T-cell (primary cell): ENCODE measurements at regions not wholly inside any gene's neighbourhood (a gene's known extent, or its start where the extent isn't known, plus 50 kb on each side); places are given as distances from the start of the nearest gene placed in this dataset.

ENCODE experiments used
- ATAC-seq, 4 experiments: fragments of 200-7000 bp in 3 of 4; fragments of 150-1000 bp in 1 of 4; cut with Tn5 transposase; replicated peaks in 1 of 4; 1 replicate in 3 of 4; 2 replicates in 1 of 4; pipeline ENCODE4 v1.10.0; 2021; ENCODE audit warnings: moderate library complexity in 3 of 4, mild to moderate bottlenecking in 2 of 4, moderate number of reproducible peaks in 1 of 4
- CTCF ChIA-PET, 2 donors: fragments of 300-600 bp; sonication (Branson Sonifier 250); formaldehyde crosslinking; loops; one replicate each; lab custom pipeline; 2022; ENCODE audit warnings: antibody characterized with exemption in 2 of 2; lab: Charles Lee
- POLR2A ChIA-PET, 2 donors: fragments of 300-600 bp; sonication (Branson Sonifier 250); formaldehyde crosslinking; loops; one replicate each; lab custom pipeline; 2022; ENCODE audit warnings: antibody characterized with exemption in 2 of 2; lab: Charles Lee
- DNase-seq, 35 experiments: peaks; one replicate each; pipeline versions ENCODE4 v3.0.0 to v3.0.0-alpha.2; 2013 to 2023
- H3K27ac ChIP-seq: one replicate; pipeline ENCODE4 v1.5.1; 2013; ENCODE audit warnings: low read length
- H3K27me3 ChIP-seq, 2 experiments: replicated peaks in 1 of 2; 1 replicate in 1 of 2; 2 replicates in 1 of 2; pipeline versions ENCODE4 v1.6.1 to v1.7.0; 2013; ENCODE audit warnings: low read length in 1 of 2, mixed read lengths in 1 of 2; ENCODE audit not compliant: control insufficient read depth in 2 of 2, insufficient read depth in 2 of 2; ENCODE audit errors: extremely low read depth in 1 of 2
- H3K36me3 ChIP-seq, 2 donors: 1 replicate in 1 of 2; 2 replicates in 1 of 2; pipeline versions ENCODE4 v1.6.1 to v1.7.0; 2013; ENCODE audit warnings: low read length in 1 of 2; ENCODE audit not compliant: control insufficient read depth in 2 of 2, insufficient read depth in 1 of 2; ENCODE audit errors: extremely low read depth in 1 of 2
- H3K4me1 ChIP-seq, 2 experiments: 1 replicate in 1 of 2; 2 replicates in 1 of 2; pipeline versions ENCODE4 v1.6.1 to v1.7.0; 2013; ENCODE audit warnings: low read length in 2 of 2, mixed read lengths in 1 of 2; ENCODE audit not compliant: insufficient read depth in 2 of 2, control insufficient read depth in 1 of 2; ENCODE audit errors: extremely low read depth in 1 of 2
- H3K4me3 ChIP-seq, 2 donors: 1 replicate in 1 of 2; 2 replicates in 1 of 2; pipeline versions ENCODE4 v1.5.1 to v1.7.0; 2013; ENCODE audit warnings: mild to moderate bottlenecking in 2 of 2, low read length in 1 of 2, moderate library complexity in 1 of 2; ENCODE audit not compliant: control insufficient read depth in 1 of 2; ENCODE audit errors: extremely low read depth in 1 of 2
- H3K9me3 ChIP-seq: 2 replicates; pipeline ENCODE4 v1.7.0; 2013
- H3K27ac Mint-ChIP-seq, 2 donors: one replicate each; pipeline ENCODE4 v1.8.0; 2020 to 2021; ENCODE audit warnings: mild to moderate bottlenecking in 2 of 2, mixed read lengths in 2 of 2
- H3K27me3 Mint-ChIP-seq, 2 donors: one replicate each; pipeline ENCODE4 v1.8.0; 2021 to 2022; ENCODE audit warnings: mixed read lengths in 2 of 2
- H3K36me3 Mint-ChIP-seq: one replicate; pipeline ENCODE4 v1.8.0; 2021; ENCODE audit warnings: mixed read lengths
- H3K4me1 Mint-ChIP-seq, 3 donors: one replicate each; pipeline ENCODE4 v1.8.0; 2020 to 2022; ENCODE audit warnings: mixed read lengths in 3 of 3, mild to moderate bottlenecking in 1 of 3
- H3K4me3 Mint-ChIP-seq, 3 donors: one replicate each; pipeline ENCODE4 v1.8.0; 2020 to 2022; ENCODE audit warnings: mild to moderate bottlenecking in 3 of 3, mixed read lengths in 3 of 3, moderate library complexity in 3 of 3
- H3K9me3 Mint-ChIP-seq, 3 donors: one replicate each; pipeline ENCODE4 v1.8.0; 2020 to 2022; ENCODE audit warnings: mixed read lengths in 3 of 3
- WGBS: methylation state at CpG from one replicate; pipeline ENCODE4 v1.1.5; 2013; ENCODE audit warnings: missing lambda C conversion rate; ENCODE audit not compliant: insufficient coverage; 5-methylcytosine and 5-hydroxymethylcytosine counted together

DNA sequence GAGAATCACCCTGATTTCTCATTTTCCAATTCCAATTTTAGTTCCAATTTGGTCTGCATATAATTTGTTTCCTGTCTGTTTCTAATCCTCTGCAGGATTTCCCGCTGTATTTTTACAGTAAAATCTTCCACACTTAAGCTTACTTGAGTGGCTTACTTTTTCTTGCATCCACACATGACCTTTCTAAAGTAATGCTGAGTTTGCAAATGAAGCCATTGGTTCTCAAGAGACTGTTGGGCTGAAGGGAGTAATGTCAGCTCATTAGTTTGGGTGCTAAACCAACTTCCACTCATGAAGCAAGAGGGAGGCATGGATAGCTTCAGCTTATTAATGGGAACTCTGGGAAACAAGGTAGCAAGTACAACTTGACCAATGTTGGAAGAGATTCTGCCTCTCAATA lies 146.4 kb downstream of the SNX10 start:
- H3K27ac ChIP-seq, result no peak overlapping the region
- Mint-ChIP-seq H3K27ac (no peak overlapping the region), H3K27me3 (peaks cover 11 to 15% of the 10 kb centered on the region in 2 donors), H3K9me3 (no peaks in the 10 kb centered on the region), H3K36me3 (no peaks in the 10 kb centered on the region), H3K4me1 (no peaks in the 10 kb centered on the region), H3K4me3 (no peak overlapping the region)
- H3K36me3 ChIP-seq, result no peaks in the 10 kb centered on the region
- WGBS, result no CpG with 5 or more reads among the region's 1 CpG
- no peak for ATAC-seq
- H3K4me1 ChIP-seq, result no peaks in the 10 kb centered on the region
- H3K27me3 ChIP-seq, result peaks cover 0 to 4% of the 10 kb centered on the region in 2 experiments
- H3K9me3 ChIP-seq, result no peaks in the 10 kb centered on the region
- ChIA-PET POLR2A (no interaction called here), CTCF (interaction anchor here in 1 of 2 donors (0.5 kb wide), 1 partner anchor 206 kb away, joined by 6 read pairs; no protein-coding TSS in a partner anchor)
- no peak for DNase-seq
- H3K4me3 ChIP-seq, result no peak overlapping the region

DNA sequence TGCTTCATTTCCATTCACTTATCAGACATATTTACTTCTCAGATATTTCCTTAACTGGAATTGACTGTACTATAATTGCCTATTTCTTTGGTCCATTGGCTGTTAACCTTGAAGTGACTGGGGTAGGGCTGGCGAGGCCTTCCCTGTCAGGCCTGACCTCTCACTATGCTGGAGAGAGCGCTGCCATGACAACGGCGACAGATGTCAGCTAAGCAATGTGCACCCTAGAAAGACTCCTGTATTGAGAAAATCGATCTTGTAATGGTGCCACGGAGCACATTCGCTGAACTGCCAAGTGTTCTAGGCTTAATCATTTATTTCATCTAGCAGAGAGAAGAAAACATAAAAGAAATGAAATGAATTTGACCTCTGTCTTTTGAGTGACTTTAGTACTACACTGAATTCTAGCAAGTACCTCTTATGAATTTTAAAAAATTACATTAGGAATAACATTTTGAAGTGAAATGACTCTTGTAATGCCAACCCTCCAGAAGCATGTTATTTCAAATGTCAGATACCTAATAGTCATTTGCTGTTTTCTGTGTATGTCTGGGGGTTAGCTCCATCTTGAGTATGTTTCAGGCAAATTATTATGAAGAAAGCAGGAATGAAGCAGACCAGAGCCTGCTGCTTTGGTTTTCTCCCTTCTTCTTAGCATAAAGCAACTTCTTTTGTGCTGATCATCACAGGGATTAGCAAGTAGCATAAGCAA lies 148.0 kb downstream of the SNX10 start:
- no peaks in the 10 kb centered on the region for H3K4me1 ChIP-seq
- no peak overlapping the region for H3K27ac Mint-ChIP-seq
- no peak overlapping the region for H3K4me3 Mint-ChIP-seq
- H3K9me3 ChIP-seq, result no peaks in the 10 kb centered on the region
- H3K27me3 Mint-ChIP-seq, result peaks cover 9% of the 10 kb centered on the region in 2 donors
- H3K36me3 ChIP-seq, result no peaks in the 10 kb centered on the region
- POLR2A ChIA-PET, result no interaction called here
- ATAC-seq, result no peak
- no peak for DNase-seq
- no peaks in the 10 kb centered on the region for H3K4me1 Mint-ChIP-seq
- H3K36me3 Mint-ChIP-seq, result no peaks in the 10 kb centered on the region
- CTCF ChIA-PET, result interaction anchor here in 1 of 2 donors (1.0 kb wide), 1 partner anchor 56 kb away, joined by 3 read pairs; no protein-coding TSS in a partner anchor
- 98% methylated on average over 6 of the region's 7 CpGs for WGBS
- no peak overlapping the region for H3K4me3 ChIP-seq
- no peaks in the 10 kb centered on the region for H3K9me3 Mint-ChIP-seq
- no peak overlapping the region for H3K27ac ChIP-seq
- H3K27me3 ChIP-seq, result peaks cover 0 to 8% of the 10 kb centered on the region in 2 experiments

DNA sequence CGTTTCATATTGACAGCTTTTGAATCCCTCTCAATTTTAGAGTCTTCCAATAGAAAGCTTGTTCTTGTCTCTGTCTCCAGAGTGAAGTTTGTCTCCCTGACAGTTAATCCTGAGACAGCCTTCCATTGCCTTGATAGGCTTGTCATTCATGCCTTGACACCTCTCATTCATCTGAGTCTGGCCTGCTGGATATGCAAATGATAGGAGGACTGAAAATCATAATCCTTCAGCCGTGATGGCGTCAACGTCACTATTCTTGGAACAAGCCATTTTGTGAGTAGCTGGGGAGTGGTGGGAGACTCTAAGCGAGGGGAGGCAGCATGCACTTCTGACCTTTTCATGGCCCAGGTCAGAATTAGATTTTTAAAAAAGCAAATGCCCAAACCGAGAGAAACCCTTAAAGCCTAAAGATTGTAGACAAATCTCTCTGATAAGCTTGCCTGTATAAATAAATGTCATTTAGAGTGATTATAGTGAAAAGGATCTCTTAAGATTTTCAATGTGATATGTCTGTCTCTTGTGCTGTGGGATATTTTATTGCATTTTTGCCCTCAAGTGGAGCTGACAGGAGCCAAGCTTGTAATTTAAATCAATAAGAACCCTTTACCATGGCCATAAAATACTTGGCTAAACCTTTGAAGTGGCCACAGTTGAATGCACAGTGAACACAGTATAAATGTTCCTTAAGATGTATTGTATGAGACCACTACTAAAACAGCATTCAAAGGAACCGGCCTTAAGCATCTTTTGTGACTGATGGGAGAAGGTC lies 148.8 kb downstream of the SNX10 start:
- no peak overlapping the region for H3K27ac ChIP-seq
- no peaks in the 10 kb centered on the region for H3K9me3 Mint-ChIP-seq
- H3K36me3 Mint-ChIP-seq, result no peaks in the 10 kb centered on the region
- CTCF ChIA-PET, result no interaction called here
- 79% methylated on average over 4 of the region's 7 CpGs for WGBS
- H3K36me3 ChIP-seq, result no peaks in the 10 kb centered on the region
- no peaks in the 10 kb centered on the region for H3K4me1 Mint-ChIP-seq
- DNase-seq (no peak), ATAC-seq (no peak)
- H3K4me3 Mint-ChIP-seq, result no peak overlapping the region
- POLR2A ChIA-PET, result no interaction called here
- H3K27me3 Mint-ChIP-seq, result peaks cover 9% of the 10 kb centered on the region in 2 donors
- no peak overlapping the region for H3K27ac Mint-ChIP-seq
- H3K4me1 ChIP-seq, result no peaks in the 10 kb centered on the region
- H3K4me3 ChIP-seq, result no peak overlapping the region
- no peaks in the 10 kb centered on the region for H3K9me3 ChIP-seq
- peaks cover 0 to 8% of the 10 kb centered on the region in 2 experiments for H3K27me3 ChIP-seq

DNA sequence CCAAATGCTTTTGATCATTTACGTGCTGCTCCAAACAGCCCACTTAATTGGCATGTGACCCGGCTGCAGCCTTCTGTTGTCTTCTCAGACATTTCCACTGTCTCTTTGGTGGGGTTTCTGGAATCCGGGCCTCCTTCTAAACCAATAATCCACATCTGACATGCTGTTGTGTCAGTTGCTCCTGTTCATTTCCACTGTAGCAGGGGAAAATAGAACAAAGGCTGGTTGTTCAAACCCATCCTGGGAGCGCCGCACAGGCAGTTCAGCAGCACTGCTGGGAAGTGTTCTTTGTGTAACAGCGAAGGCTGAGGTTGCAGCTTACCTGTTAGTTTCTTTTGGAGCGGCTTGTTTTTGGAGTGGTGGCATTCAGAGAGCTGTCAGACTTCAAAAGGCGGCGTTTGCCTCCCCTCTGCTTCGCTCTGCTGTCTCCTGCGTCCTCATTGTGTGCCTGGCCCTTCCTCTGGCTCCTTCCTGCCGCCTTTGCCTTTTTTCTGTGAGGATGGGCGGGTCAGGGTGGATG lies 149.4 kb downstream of the SNX10 start:
- Mint-ChIP-seq H3K36me3 (no peaks in the 10 kb centered on the region), H3K4me1 (no peaks in the 10 kb centered on the region), H3K27me3 (peaks cover 9% of the 10 kb centered on the region in 2 donors), H3K4me3 (no peak overlapping the region), H3K27ac (no peak overlapping the region), H3K9me3 (no peaks in the 10 kb centered on the region)
- Histone ChIP-seq H3K9me3 (no peaks in the 10 kb centered on the region), H3K27me3 (peaks cover 0 to 8% of the 10 kb centered on the region in 2 experiments), H3K4me1 (no peaks in the 10 kb centered on the region), H3K36me3 (no peaks in the 10 kb centered on the region), H3K4me3 (no peak overlapping the region), H3K27ac (no peak overlapping the region)
- WGBS, result 92% methylated on average over 6 of the region's 13 CpGs
- ChIA-PET POLR2A (no interaction called here), CTCF (no interaction called here)
- ATAC-seq (no peak), DNase-seq (no peak)

DNA sequence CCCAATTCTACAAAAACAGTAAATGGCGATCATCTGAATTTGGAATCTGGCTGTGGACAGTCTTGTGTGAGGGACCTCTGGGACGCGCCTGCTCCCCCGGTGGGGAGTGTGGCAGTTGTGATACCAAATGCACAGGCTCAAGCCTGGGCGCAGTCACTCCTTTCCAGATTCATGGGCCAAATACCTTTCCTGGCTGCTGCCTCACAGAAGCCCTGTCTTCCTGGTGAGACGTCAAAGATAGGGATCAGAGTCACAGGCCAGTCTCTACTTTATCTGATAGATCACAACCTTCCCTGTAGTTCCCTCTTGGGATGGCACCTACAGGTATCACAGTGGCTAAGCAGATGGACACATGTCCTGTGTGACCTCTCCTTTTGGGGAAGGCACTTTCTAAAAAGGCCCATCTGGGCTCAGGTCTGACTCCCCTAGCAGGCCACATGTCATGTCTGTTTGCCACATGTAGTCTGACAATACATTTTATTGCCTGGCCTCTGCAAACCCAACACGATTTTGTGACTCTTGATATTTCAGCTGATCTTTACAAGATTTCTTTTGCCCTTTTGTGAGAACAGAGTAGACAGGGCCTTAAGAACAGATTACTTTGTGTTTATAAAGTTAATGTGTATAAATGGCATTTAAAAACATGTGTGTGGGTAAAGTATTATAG lies 150.1 kb downstream of the SNX10 start:
- ChIA-PET CTCF (no interaction called here), POLR2A (no interaction called here)
- Mint-ChIP-seq H3K9me3 (no peaks in the 10 kb centered on the region), H3K36me3 (no peaks in the 10 kb centered on the region), H3K27ac (no peak overlapping the region), H3K4me1 (no peaks in the 10 kb centered on the region), H3K4me3 (no peak overlapping the region), H3K27me3 (peaks cover 9 to 11% of the 10 kb centered on the region in 2 donors)
- H3K27me3 ChIP-seq, result peaks cover 0 to 8% of the 10 kb centered on the region in 2 experiments
- no peak for ATAC-seq
- H3K4me3 ChIP-seq, result no peak overlapping the region
- DNase-seq, result no peak
- H3K27ac ChIP-seq, result no peak overlapping the region
- H3K9me3 ChIP-seq, result no peaks in the 10 kb centered on the region
- no peaks in the 10 kb centered on the region for H3K36me3 ChIP-seq
- H3K4me1 ChIP-seq, result no peaks in the 10 kb centered on the region
- 85% methylated on average over 3 of the region's 7 CpGs for WGBS

DNA sequence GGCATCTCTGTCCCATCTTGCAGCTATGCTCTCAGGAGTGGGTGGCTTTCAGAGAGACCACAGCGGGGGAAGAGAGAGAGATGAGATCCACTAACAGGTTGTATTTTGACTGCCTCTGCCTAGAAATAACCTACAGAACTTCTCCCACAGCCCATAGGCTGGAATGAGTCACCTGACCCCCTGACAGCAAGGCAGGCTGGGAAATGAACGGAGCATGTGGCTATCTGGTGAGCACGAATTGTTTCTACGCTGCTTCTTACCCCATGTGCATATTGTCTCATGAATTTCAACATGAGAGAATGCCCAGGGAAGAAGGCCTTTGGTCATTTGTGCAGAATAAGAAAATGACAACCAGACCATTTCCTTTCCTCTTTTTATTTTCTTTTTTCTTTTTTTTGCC lies 151.3 kb downstream of the SNX10 start:
- H3K36me3 ChIP-seq, result no peaks in the 10 kb centered on the region
- CTCF ChIA-PET, result no interaction called here

More for the DNA sequence above, 151.3 kb downstream of the SNX10 start:
- Histone ChIP-seq H3K27me3 (peaks cover 0 to 11% of the 10 kb centered on the region in 2 experiments), H3K4me1 (no peaks in the 10 kb centered on the region), H3K4me3 (no peak overlapping the region), H3K9me3 (no peaks in the 10 kb centered on the region), H3K27ac (no peak overlapping the region)
- 100% methylated on average over 1 of the region's 4 CpGs for WGBS
- POLR2A ChIA-PET, result no interaction called here
- ATAC-seq (no peak), DNase-seq (no peak)
- Mint-ChIP-seq H3K4me1 (no peaks in the 10 kb centered on the region), H3K27me3 (peaks cover 9 to 16% of the 10 kb centered on the region in 2 donors), H3K27ac (no peak overlapping the region), H3K9me3 (no peaks in the 10 kb centered on the region), H3K36me3 (no peaks in the 10 kb centered on the region), H3K4me3 (no peak overlapping the region)
